HL-60 (cell line): ENCODE measurements at regions not wholly inside any gene's neighbourhood (a gene's known extent, or its start where the extent isn't known, plus 50 kb on each side); places are given as distances from the start of the nearest gene placed in this dataset.

ENCODE experiments used
- DNase-seq, 2 experiments: peaks; one replicate each; pipeline ENCODE4 v3.0.0-alpha.2; 2010 to 2020; ENCODE audit warnings: low read depth in 1 of 2, low spot score in 1 of 2
- H3K27ac ChIP-seq: fragments of 250-450 bp; sonication (Bioruptor Pico); replicated peaks from 2 replicates; pipeline ENCODE4 v1.5.1; 2020; ENCODE audit warnings: mild to moderate bottlenecking, moderate library complexity
- H3K27me3 ChIP-seq: fragments of 250-450 bp; sonication (Bioruptor Pico); 2 replicates; pipeline ENCODE4 v1.5.1; 2021; ENCODE audit warnings: mild to moderate bottlenecking, moderate library complexity; ENCODE audit not compliant: insufficient read depth, poor library complexity, severe bottlenecking
- H3K4me3 ChIP-seq: replicated peaks from 2 replicates; pipeline ENCODE4 v1.5.1; 2011; ENCODE audit warnings: mild to moderate bottlenecking, control low read depth, low read length; ENCODE audit not compliant: insufficient read depth
- GABPA ChIP-seq: IDR thresholded peaks from 2 replicates; pipeline ENCODE4 v1.6.1; 2012; ENCODE audit warnings: low read depth
- POLR2AphosphoS5 ChIP-seq: IDR thresholded peaks from 2 replicates; pipeline ENCODE4 v1.6.1; 2012; ENCODE audit warnings: low read depth
- SPI1 ChIP-seq: IDR thresholded peaks from 2 replicates; pipeline ENCODE4 v1.6.1; 2012; ENCODE audit warnings: low read depth, mild to moderate bottlenecking, borderline replicate concordance
- TF ChIP-seq, protein P1 (sequence below): IDR thresholded peaks from one replicate; pipeline ENCODE4 v1.5.1; 2011; ENCODE audit warnings: low read length, control low read depth, inconsistent platforms; ENCODE audit not compliant: insufficient read depth
- TF ChIP-seq, protein P2 (sequence below): IDR thresholded peaks from 2 replicates; pipeline ENCODE4 v1.6.1; 2012; ENCODE audit warnings: low read depth; ENCODE audit not compliant: insufficient replicate concordance

DNA sequence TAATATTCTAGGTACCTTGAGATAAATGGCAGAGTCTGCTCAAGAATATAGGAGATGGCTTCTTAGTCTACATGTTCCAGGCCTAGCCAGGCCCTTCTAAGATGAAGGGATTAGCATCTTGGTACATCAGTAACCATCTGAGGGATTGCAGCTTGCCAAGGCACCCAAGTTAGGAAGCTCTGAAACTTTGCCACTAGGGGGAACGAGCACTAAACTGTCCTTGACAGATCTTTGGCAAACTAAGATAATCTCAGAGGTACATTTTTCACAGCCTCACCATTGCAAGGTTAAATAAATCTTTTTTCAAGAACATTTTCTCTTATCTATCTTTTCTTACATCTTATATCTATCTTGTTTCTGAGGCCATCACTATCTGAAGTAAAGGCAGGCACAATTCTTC is 351.2 kb downstream of the RAP2B start:
- TF ChIP-seq SPI1, result no peak
- DNase-seq, result no peak

DNA sequence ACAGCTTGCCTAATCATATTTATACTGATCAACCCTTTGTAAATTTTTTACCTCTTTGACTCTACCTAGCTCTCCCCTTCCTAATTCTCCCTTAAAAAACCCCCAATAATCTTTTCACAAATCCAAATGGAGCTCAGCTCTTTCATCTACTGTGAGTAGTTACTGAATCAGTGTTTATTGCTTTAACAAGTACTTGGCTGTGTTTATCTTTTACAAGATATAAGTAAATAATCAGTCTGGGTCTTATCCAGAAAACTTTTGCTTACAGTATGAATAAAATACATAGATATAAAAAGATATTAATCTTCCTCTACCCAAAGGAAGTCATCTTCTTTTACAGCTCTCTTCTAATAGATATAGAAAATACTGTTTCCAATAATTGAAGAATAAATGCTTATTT is 366.4 kb downstream of the RAP2B start:
- H3K27me3 ChIP-seq, result no peaks in the 10 kb centered on the region
- H3K27ac ChIP-seq, result no peak overlapping the region
- DNase-seq, result no peak
- TF ChIP-seq, protein P1, sequence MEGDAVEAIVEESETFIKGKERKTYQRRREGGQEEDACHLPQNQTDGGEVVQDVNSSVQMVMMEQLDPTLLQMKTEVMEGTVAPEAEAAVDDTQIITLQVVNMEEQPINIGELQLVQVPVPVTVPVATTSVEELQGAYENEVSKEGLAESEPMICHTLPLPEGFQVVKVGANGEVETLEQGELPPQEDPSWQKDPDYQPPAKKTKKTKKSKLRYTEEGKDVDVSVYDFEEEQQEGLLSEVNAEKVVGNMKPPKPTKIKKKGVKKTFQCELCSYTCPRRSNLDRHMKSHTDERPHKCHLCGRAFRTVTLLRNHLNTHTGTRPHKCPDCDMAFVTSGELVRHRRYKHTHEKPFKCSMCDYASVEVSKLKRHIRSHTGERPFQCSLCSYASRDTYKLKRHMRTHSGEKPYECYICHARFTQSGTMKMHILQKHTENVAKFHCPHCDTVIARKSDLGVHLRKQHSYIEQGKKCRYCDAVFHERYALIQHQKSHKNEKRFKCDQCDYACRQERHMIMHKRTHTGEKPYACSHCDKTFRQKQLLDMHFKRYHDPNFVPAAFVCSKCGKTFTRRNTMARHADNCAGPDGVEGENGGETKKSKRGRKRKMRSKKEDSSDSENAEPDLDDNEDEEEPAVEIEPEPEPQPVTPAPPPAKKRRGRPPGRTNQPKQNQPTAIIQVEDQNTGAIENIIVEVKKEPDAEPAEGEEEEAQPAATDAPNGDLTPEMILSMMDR, result no peak
- TF ChIP-seq SPI1, result no peak
- TF ChIP-seq, protein P2, sequence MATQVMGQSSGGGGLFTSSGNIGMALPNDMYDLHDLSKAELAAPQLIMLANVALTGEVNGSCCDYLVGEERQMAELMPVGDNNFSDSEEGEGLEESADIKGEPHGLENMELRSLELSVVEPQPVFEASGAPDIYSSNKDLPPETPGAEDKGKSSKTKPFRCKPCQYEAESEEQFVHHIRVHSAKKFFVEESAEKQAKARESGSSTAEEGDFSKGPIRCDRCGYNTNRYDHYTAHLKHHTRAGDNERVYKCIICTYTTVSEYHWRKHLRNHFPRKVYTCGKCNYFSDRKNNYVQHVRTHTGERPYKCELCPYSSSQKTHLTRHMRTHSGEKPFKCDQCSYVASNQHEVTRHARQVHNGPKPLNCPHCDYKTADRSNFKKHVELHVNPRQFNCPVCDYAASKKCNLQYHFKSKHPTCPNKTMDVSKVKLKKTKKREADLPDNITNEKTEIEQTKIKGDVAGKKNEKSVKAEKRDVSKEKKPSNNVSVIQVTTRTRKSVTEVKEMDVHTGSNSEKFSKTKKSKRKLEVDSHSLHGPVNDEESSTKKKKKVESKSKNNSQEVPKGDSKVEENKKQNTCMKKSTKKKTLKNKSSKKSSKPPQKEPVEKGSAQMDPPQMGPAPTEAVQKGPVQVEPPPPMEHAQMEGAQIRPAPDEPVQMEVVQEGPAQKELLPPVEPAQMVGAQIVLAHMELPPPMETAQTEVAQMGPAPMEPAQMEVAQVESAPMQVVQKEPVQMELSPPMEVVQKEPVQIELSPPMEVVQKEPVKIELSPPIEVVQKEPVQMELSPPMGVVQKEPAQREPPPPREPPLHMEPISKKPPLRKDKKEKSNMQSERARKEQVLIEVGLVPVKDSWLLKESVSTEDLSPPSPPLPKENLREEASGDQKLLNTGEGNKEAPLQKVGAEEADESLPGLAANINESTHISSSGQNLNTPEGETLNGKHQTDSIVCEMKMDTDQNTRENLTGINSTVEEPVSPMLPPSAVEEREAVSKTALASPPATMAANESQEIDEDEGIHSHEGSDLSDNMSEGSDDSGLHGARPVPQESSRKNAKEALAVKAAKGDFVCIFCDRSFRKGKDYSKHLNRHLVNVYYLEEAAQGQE, result no peak
- no peak for TF ChIP-seq GABPA
- no peak for TF ChIP-seq POLR2AphosphoS5
- no peak overlapping the region for H3K4me3 ChIP-seq

More for the DNA sequence above, 351.2 kb downstream of the RAP2B start:
- Histone ChIP-seq H3K27ac (no peak overlapping the region), H3K4me3 (no peak overlapping the region), H3K27me3 (no peaks in the 10 kb centered on the region)

DNA sequence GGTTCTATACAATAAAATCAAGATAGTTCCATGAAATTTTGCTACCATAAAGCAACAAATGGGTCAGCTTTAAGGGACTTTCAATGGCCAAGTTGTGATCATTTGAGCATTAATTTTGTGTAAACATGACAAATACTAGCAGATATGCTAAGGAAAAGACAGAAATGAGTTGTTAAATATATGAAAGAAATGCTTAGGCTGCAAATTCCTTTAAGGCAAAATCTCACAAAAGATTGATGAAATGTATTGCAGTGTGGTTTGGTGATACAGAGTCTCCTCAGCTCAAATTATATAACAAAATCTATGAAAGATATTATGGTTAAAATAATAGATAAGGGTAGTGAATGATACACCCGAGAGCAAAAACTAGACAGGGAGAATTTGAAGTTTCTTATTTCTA is 377.2 kb downstream of the RAP2B start:
- TF ChIP-seq GABPA, result no peak
- TF ChIP-seq, protein P1, result no peak
- TF ChIP-seq SPI1, result no peak
- TF ChIP-seq POLR2AphosphoS5, result no peak
- TF ChIP-seq, protein P2, result no peak
- DNase-seq, result no peak
- H3K27ac ChIP-seq, result no peak overlapping the region

DNA sequence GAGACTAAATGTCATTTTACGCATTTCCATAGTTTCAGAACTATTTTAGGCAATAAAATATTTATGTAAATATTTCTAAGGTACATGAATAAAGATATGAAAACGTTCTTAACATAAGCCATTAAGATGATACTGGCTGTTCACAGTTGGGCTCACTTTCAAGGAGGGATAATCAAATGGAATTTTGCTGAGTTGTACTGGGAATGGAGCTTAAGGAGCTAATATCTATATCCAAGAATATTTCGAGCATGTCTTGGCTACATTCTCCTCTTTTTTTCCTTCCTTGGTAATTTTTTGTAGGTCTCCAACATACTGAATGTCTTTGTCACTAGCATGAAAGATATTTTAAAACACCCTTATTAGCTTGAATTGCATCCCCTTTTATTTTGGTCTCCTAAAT is 383.4 kb downstream of the RAP2B start:
- DNase-seq, result no peak
- Histone ChIP-seq H3K4me3 (no peak overlapping the region), H3K27ac (no peak overlapping the region), H3K27me3 (no peaks in the 10 kb centered on the region)
- TF ChIP-seq, protein P2, result no peak
- TF ChIP-seq, protein P1, result no peak
- no peak for TF ChIP-seq POLR2AphosphoS5
- TF ChIP-seq SPI1, result no peak
- no peak for TF ChIP-seq GABPA

More for the DNA sequence above, 377.2 kb downstream of the RAP2B start:
- Histone ChIP-seq H3K27me3 (no peaks in the 10 kb centered on the region), H3K4me3 (no peak overlapping the region)
